SK-N-SH (cell line): ENCODE measurements at regions not wholly inside any gene's neighbourhood (a gene's known extent, or its start where the extent isn't known, plus 50 kb on each side); places are given as distances from the start of the nearest gene placed in this dataset.

Experiments used
- CTCF ChIA-PET: fragments of 300-600, 350-600 bp; formaldehyde crosslinking; extraction: SDS; loops from one replicate; lab custom pipeline; 2021; lab: Yijun Ruan, JAX
- POLR2A ChIA-PET: fragments of 350-600 bp; sonication (Branson Sonifier 250); formaldehyde crosslinking; extraction: SDS; loops from one replicate; lab custom pipeline; 2020; ENCODE audit warnings: antibody characterized with exemption, inconsistent platforms; lab: Yijun Ruan, JAX
- DNase-seq: peaks from one replicate; pipeline ENCODE4 v3.0.0; 2012
- H2AFZ ChIP-seq: fragments of 200-600 bp; sonication (generic); 2 replicates; pipeline ENCODE4 v1.8.1; 2016; ENCODE audit warnings: antibody characterized with exemption, mild to moderate bottlenecking, low read depth
- H3F3A ChIP-seq: fragments of 200-600 bp; sonication (generic); replicated peaks from 2 replicates; pipeline ENCODE3; 2016; ENCODE audit warnings: antibody characterized with exemption, mild to moderate bottlenecking; ENCODE audit not compliant: insufficient read depth
- H3K27ac ChIP-seq, 2 experiments: fragments of 200-500 bp in 1 of 2; fragments of 200-600 bp in 1 of 2; sonication (Bioruptor generic) in 1 of 2; sonication (generic), shearing (Covaris generic) in 1 of 2; 2 replicates each; pipeline versions ENCODE4 v1.5.1 to v1.6.1; 2014 to 2016; ENCODE audit warnings: low read depth in 2 of 2, inconsistent platforms in 1 of 2, low read length in 1 of 2, mild to moderate bottlenecking in 1 of 2, mixed read lengths in 1 of 2
- H3K27me3 ChIP-seq: fragments of 200-600 bp; sonication (generic), shearing (Covaris generic); 2 replicates; pipeline ENCODE4 v1.6.1; 2016; ENCODE audit warnings: mixed run types; ENCODE audit not compliant: insufficient read depth
- H3K36me3 ChIP-seq, 2 experiments: fragments of 200-500 bp in 1 of 2; fragments of 200-600 bp in 1 of 2; sonication (Bioruptor generic) in 1 of 2; sonication (generic) in 1 of 2; replicated peaks in 1 of 2; 2 replicates each; pipeline versions ENCODE3 to v1.5.1; 2014 to 2016; ENCODE audit warnings: low read length in 1 of 2, mild to moderate bottlenecking in 1 of 2; ENCODE audit not compliant: insufficient read depth in 2 of 2, control insufficient read depth in 1 of 2
- H3K4me1 ChIP-seq, 2 experiments: fragments of 200-500 bp in 1 of 2; fragments of 200-600 bp in 1 of 2; sonication (Bioruptor generic) in 1 of 2; sonication (generic), shearing (Covaris generic) in 1 of 2; 2 replicates each; pipeline versions ENCODE4 v1.5.1 to v1.6.1; 2014 to 2016; ENCODE audit warnings: low read depth in 1 of 2, low read length in 1 of 2, mixed run types in 1 of 2; ENCODE audit not compliant: insufficient read depth in 2 of 2, control insufficient read depth in 1 of 2
- H3K4me2 ChIP-seq: fragments of 200-600 bp; sonication (generic), shearing (Covaris generic); 2 replicates; pipeline ENCODE4 v1.6.1; 2017; ENCODE audit warnings: mixed run types
- H3K4me3 ChIP-seq, 2 experiments: fragments of 200-500 bp in 1 of 2; fragments of 200-600 bp in 1 of 2; sonication (Bioruptor generic) in 1 of 2; sonication (generic), shearing (Covaris generic) in 1 of 2; 2 replicates each; pipeline versions ENCODE4 v1.5.1 to v1.8.1; 2014 to 2016; ENCODE audit warnings: low read depth in 2 of 2, inconsistent platforms in 1 of 2, low read length in 1 of 2, mild to moderate bottlenecking in 1 of 2, mixed read lengths in 1 of 2, moderate library complexity in 1 of 2
- H3K79me2 ChIP-seq: fragments of 200-600 bp; sonication (generic); 2 replicates; pipeline ENCODE4 v1.8.1; 2017; ENCODE audit warnings: mild to moderate bottlenecking; ENCODE audit not compliant: insufficient read depth
- H3K9ac ChIP-seq: fragments of 200-600 bp; sonication (generic); 2 replicates; pipeline ENCODE4 v1.6.1; 2017; ENCODE audit warnings: mixed run types
- H3K9me2 ChIP-seq: fragments of 200-600 bp; sonication (generic); 2 replicates; pipeline ENCODE4 v1.6.1; 2017; ENCODE audit warnings: mixed run types
- H3K9me3 ChIP-seq: fragments of 200-600 bp; sonication (generic); 2 replicates; pipeline ENCODE4 v1.6.1; 2017; ENCODE audit warnings: mixed run types, mild to moderate bottlenecking, moderate library complexity
- H4K20me1 ChIP-seq: fragments of 200-600 bp; sonication (generic); 2 replicates; pipeline ENCODE4 v1.6.1; 2017; ENCODE audit warnings: mild to moderate bottlenecking, mixed run types; ENCODE audit not compliant: insufficient read depth
- ELF1 ChIP-seq: IDR thresholded peaks from 2 replicates; pipeline ENCODE4 v1.4.0; 2012
- EZH2phosphoT487 ChIP-seq: fragments of 200-600 bp; sonication (generic); IDR thresholded peaks from 2 replicates; pipeline ENCODE4 v1.6.1; 2017; ENCODE audit warnings: low read depth, mixed run types, mild to moderate bottlenecking, antibody characterized with exemption, moderate library complexity, borderline replicate concordance
- FOSL2 ChIP-seq: IDR thresholded peaks from 2 replicates; pipeline ENCODE4 v1.4.0; 2012; ENCODE audit warnings: low read depth, mild to moderate bottlenecking, moderate library complexity, borderline replicate concordance
- FOXJ3 ChIP-seq: sonication (generic); formaldehyde crosslinking; IDR thresholded peaks from 2 replicates; pipeline ENCODE4 v1.5.1; 2020; ENCODE audit warnings: mild to moderate bottlenecking, missing genetic modification reagents
- GATA2 ChIP-seq: sonication (generic); formaldehyde crosslinking; IDR thresholded peaks from 2 replicates; pipeline ENCODE4 v1.5.0; 2020; ENCODE audit warnings: mild to moderate bottlenecking, missing genetic modification reagents
- IRF3 ChIP-seq: fragments of 150-350 bp; IDR thresholded peaks from 2 replicates; pipeline ENCODE4 v1.6.1; 2016; ENCODE audit warnings: mild to moderate bottlenecking, low read depth, low read length
- JUND ChIP-seq: IDR thresholded peaks from 2 replicates; pipeline ENCODE4 v1.4.0; 2012
- NRF1 ChIP-seq: IDR thresholded peaks from 2 replicates; pipeline ENCODE4 v1.6.1; 2012; ENCODE audit warnings: low read depth, mild to moderate bottlenecking, low read length
- POLR2AphosphoS5 ChIP-seq: IDR thresholded peaks from 2 replicates; pipeline ENCODE4 v1.6.1; 2012; ENCODE audit warnings: low read depth, low read length
- RAD21 ChIP-seq: IDR thresholded peaks from 2 replicates; pipeline ENCODE4 v1.6.1; 2012; ENCODE audit warnings: mild to moderate bottlenecking, low read length
- RCOR1 ChIP-seq: fragments of 150-350 bp; IDR thresholded peaks from 2 replicates; pipeline ENCODE4 v1.6.1; 2017; ENCODE audit warnings: antibody characterized with exemption, low read length
- REST ChIP-seq: IDR thresholded peaks from 2 replicates; pipeline ENCODE4 v1.6.1; 2012; ENCODE audit warnings: mild to moderate bottlenecking, low read depth, low read length, moderate library complexity
- RFX5 ChIP-seq: IDR thresholded peaks from 2 replicates; pipeline ENCODE4 v1.6.1; 2012; ENCODE audit warnings: mild to moderate bottlenecking, improper control_type of control experiment, low read length
- SMC3 ChIP-seq: IDR thresholded peaks from 2 replicates; pipeline ENCODE4 v1.6.1; 2012; ENCODE audit warnings: low read depth, low read length, improper control_type of control experiment
- TCF12 ChIP-seq: IDR thresholded peaks from 2 replicates; pipeline ENCODE4 v1.4.0; 2012
- USF1 ChIP-seq: IDR thresholded peaks from 2 replicates; pipeline ENCODE4 v1.4.0; 2012; ENCODE audit warnings: low read depth, borderline replicate concordance
- ZBTB33 ChIP-seq: IDR thresholded peaks from 2 replicates; pipeline ENCODE4 v1.4.0; 2012; ENCODE audit warnings: low read depth, borderline replicate concordance
- WGBS: methylation state at CpG from one replicate; pipeline ENCODE4 v1.1.6; 2017; ENCODE audit warnings: low lambda C conversion rate; 5-methylcytosine and 5-hydroxymethylcytosine counted together
- TF ChIP-seq, protein P1 (sequence below): IDR thresholded peaks from 2 replicates; pipeline ENCODE4 v1.4.0; 2012; ENCODE audit warnings: low read depth
- TF ChIP-seq, protein P2 (sequence below): fragments of 150-350 bp; IDR thresholded peaks from 2 replicates; pipeline ENCODE4 v1.6.1; 2017; ENCODE audit warnings: antibody characterized with exemption, low read length, low read depth, borderline replicate concordance
- TF ChIP-seq, protein P3 (sequence below): IDR thresholded peaks from 2 replicates; pipeline ENCODE4; 2012

- no peak for TF ChIP-seq POLR2AphosphoS5
- no peak for TF ChIP-seq GATA2
- TF ChIP-seq, all 33 proteins: peak for 0
Measured at GRCh38 chr12:63326260-63326659, 175.3 kb upstream of the AVPR1A start (continued).

DNA sequence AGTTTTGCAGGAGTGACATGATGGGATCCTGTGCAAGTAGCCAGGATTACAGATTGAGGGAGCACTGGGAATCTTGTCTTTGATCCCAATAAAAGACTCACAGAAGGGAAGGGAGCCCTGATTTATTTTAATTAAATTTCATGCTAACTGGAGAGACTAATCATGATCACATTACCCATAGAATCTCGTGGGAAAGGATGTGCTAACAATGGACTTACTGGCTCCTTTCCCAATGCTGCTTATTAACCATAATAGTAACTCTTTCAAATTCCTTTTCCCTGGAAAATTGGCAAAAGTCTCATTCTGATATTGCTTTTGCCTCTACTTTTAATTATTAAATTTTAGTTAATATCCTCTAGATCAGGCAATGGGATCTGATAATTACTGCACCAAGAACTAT is 174.8 kb upstream of the AVPR1A start:
- H3K4me2 ChIP-seq: no peak overlapping the region
- no peak overlapping the region for H3K27ac ChIP-seq
- WGBS: 0% methylated on average over 1 of the region's 1 CpG
- no peaks in the 10 kb centered on the region for H3F3A ChIP-seq
- H3K27me3 ChIP-seq: no peaks in the 10 kb centered on the region
- ChIA-PET CTCF (interaction anchor here (1.0 kb wide), 1 partner anchor 18 kb away, joined by 3 read pairs; no protein-coding TSS in a partner anchor), POLR2A (no interaction called here)
- H3K79me2 ChIP-seq: no peaks in the 10 kb centered on the region
- no peaks in the 10 kb centered on the region for H3K9me2 ChIP-seq
- no peak for DNase-seq
- H3K4me3 ChIP-seq: no peak overlapping the region
- no peak overlapping the region for H3K9ac ChIP-seq
- TF ChIP-seq FOSL2: no peak
- TF ChIP-seq FOXJ3 (CRISPR knock-in tag): no peak
- TF ChIP-seq, protein P1, sequence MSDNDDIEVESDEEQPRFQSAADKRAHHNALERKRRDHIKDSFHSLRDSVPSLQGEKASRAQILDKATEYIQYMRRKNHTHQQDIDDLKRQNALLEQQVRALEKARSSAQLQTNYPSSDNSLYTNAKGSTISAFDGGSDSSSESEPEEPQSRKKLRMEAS: no peak
- no peak for TF ChIP-seq RCOR1
- TF ChIP-seq JUND: no peak
- no peak for TF ChIP-seq REST
- TF ChIP-seq ELF1: no peak
- no peak for TF ChIP-seq TCF12
- no peak for TF ChIP-seq NRF1
- no peak for TF ChIP-seq RFX5
- no peak for TF ChIP-seq IRF3
- TF ChIP-seq RAD21: no peak
- no peak for TF ChIP-seq SMC3
- TF ChIP-seq, protein P2, sequence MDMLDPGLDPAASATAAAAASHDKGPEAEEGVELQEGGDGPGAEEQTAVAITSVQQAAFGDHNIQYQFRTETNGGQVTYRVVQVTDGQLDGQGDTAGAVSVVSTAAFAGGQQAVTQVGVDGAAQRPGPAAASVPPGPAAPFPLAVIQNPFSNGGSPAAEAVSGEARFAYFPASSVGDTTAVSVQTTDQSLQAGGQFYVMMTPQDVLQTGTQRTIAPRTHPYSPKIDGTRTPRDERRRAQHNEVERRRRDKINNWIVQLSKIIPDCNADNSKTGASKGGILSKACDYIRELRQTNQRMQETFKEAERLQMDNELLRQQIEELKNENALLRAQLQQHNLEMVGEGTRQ: no peak
- TF ChIP-seq, protein P3, sequence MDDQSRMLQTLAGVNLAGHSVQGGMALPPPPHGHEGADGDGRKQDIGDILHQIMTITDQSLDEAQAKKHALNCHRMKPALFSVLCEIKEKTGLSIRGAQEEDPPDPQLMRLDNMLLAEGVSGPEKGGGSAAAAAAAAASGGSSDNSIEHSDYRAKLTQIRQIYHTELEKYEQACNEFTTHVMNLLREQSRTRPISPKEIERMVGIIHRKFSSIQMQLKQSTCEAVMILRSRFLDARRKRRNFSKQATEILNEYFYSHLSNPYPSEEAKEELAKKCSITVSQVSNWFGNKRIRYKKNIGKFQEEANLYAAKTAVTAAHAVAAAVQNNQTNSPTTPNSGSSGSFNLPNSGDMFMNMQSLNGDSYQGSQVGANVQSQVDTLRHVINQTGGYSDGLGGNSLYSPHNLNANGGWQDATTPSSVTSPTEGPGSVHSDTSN: no peak
- TF ChIP-seq GATA2: no peak
- no peak for TF ChIP-seq EZH2phosphoT487
- TF ChIP-seq ZBTB33: no peak
- no peak for TF ChIP-seq USF1
- no peak overlapping the region for H2AFZ ChIP-seq
- no peaks in the 10 kb centered on the region for H3K36me3 ChIP-seq
- H4K20me1 ChIP-seq: no peaks in the 10 kb centered on the region
- no peaks in the 10 kb centered on the region for H3K9me3 ChIP-seq
- H3K4me1 ChIP-seq: no peaks in the 10 kb centered on the region
